GM12872 (cell line): ENCODE measurements at regions not wholly inside any gene's neighbourhood (a gene's known extent, or its start where the extent isn't known, plus 50 kb on each side); places are given as distances from the start of the nearest gene placed in this dataset.

ENCODE experiments used
- CTCF ChIP-seq: IDR thresholded peaks from 3 replicates; pipeline ENCODE4 v1.5.1; 2011; ENCODE audit warnings: low read depth, mild to moderate bottlenecking, low read length, moderate library complexity; ENCODE audit not compliant: insufficient read depth

GRCh38 chr1:187605736-187606135 lies 777.0 kb downstream of the PLA2G4A start:
- TF ChIP-seq CTCF: no peak

- no peak for TF ChIP-seq CTCF
Measured at GRCh38 chr1:187617776-187618175, 789.0 kb downstream of the PLA2G4A start.

GRCh38 chr1:187619175-187619574 lies 790.4 kb downstream of the PLA2G4A start:
- TF ChIP-seq CTCF: no peak

- TF ChIP-seq CTCF: no peak
Measured at GRCh38 chr1:187621951-187622350, 793.2 kb downstream of the PLA2G4A start.

- TF ChIP-seq CTCF: no peak
Measured at GRCh38 chr1:187622545-187622944, 793.8 kb downstream of the PLA2G4A start.

- TF ChIP-seq CTCF: no peak
Measured at GRCh38 chr1:187624812-187625545, 796.2 kb downstream of the PLA2G4A start.

GRCh38 chr1:187626056-187626455 lies 797.3 kb downstream of the PLA2G4A start:
- no peak for TF ChIP-seq CTCF
